OCI-LY7 (cell line): ENCODE measurements at regions not wholly inside any gene's neighbourhood (a gene's known extent, or its start where the extent isn't known, plus 50 kb on each side); places are given as distances from the start of the nearest gene placed in this dataset.

Experiments
- BruUV-seq: library from RNA; stranded (reverse); fragments of 400-500 nt; replicated peaks from 2 replicates; lab custom pipeline; 2021; lab: Mats Ljungman, UMichigan
- CTCF ChIA-PET: fragments of 300-600 bp; sonication (Branson Sonifier 250); formaldehyde crosslinking; loops from one replicate; lab custom pipeline; 2022; ENCODE audit warnings: antibody characterized with exemption; ENCODE audit not compliant: unreplicated experiment; lab: Charles Lee
- POLR2A ChIA-PET: fragments of 300-600 bp; sonication (Branson Sonifier 250); formaldehyde crosslinking; loops from one replicate; lab custom pipeline; 2022; ENCODE audit warnings: antibody characterized with exemption; lab: Charles Lee
- DNase-seq: peaks from one replicate; pipeline ENCODE4 v3.0.0-alpha.2; 2015; ENCODE audit warnings: low spot score
- H2AFZ ChIP-seq: fragments of 200-600 bp; sonication (generic), shearing (Covaris generic); 2 replicates; pipeline ENCODE4 v1.6.1; 2014; ENCODE audit warnings: mild to moderate bottlenecking, antibody characterized with exemption, low read length, moderate library complexity
- H3K27ac ChIP-seq: fragments of 200-600 bp; sonication (generic); 2 replicates; pipeline ENCODE4 v1.5.1; 2014; ENCODE audit warnings: mixed run types, low read depth, mild to moderate bottlenecking, moderate library complexity, low read length, inconsistent platforms; ENCODE audit not compliant: poor library complexity, severe bottlenecking
- H3K36me3 ChIP-seq: fragments of 200-600 bp; sonication (generic); 2 replicates; pipeline ENCODE4 v1.6.1; 2014; ENCODE audit warnings: mild to moderate bottlenecking, antibody characterized with exemption, low read length, moderate library complexity, mixed read lengths; ENCODE audit not compliant: insufficient read depth
- H3K4me1 ChIP-seq: fragments of 200-600 bp; sonication (generic); 2 replicates; pipeline ENCODE4 v1.5.1; 2014; ENCODE audit warnings: mild to moderate bottlenecking, low read length; ENCODE audit not compliant: insufficient read depth, poor library complexity, severe bottlenecking
- H3K4me2 ChIP-seq: fragments of 200-600 bp; sonication (generic); 2 replicates; pipeline ENCODE4 v1.6.1; 2014; ENCODE audit warnings: mild to moderate bottlenecking, low read length
- H3K4me3 ChIP-seq: fragments of 200-600 bp; sonication (generic); 2 replicates; pipeline ENCODE4 v1.5.1; 2014; ENCODE audit warnings: mild to moderate bottlenecking, low read depth, low read length; ENCODE audit not compliant: poor library complexity, severe bottlenecking
- H3K79me2 ChIP-seq: fragments of 200-600 bp; sonication (generic); 2 replicates; pipeline ENCODE4 v1.6.1; 2016; ENCODE audit warnings: low read depth, mild to moderate bottlenecking, low read length, moderate library complexity, mixed read lengths; ENCODE audit not compliant: insufficient read depth
- H3K9me2 ChIP-seq: fragments of 200-600 bp; sonication (generic); 2 replicates; pipeline ENCODE4 v1.6.1; 2016; ENCODE audit warnings: mild to moderate bottlenecking, low read length, mixed read lengths; ENCODE audit not compliant: insufficient read depth
- H3K9me3 ChIP-seq: fragments of 200-600 bp; sonication (generic); 2 replicates; pipeline ENCODE4 v1.6.1; 2014; ENCODE audit warnings: mild to moderate bottlenecking, mixed run types, low read length, mixed read lengths
- H4K20me1 ChIP-seq: fragments of 200-600 bp; sonication (generic); 2 replicates; pipeline ENCODE4 v1.6.1; 2014; ENCODE audit warnings: mild to moderate bottlenecking, antibody characterized with exemption, low read length, moderate library complexity, mixed read lengths; ENCODE audit not compliant: insufficient read depth
- EZH2phosphoT487 ChIP-seq: fragments of 200-600 bp; sonication (generic); IDR thresholded peaks from 2 replicates; pipeline ENCODE4 v1.6.1; 2018; ENCODE audit warnings: low read depth, borderline replicate concordance, mild to moderate bottlenecking, mixed run types, antibody characterized with exemption, low read length, moderate library complexity, mixed read lengths
- intact Hi-C: fragments of 100-400 bp; cut with micrococcal nuclease; formaldehyde crosslinking; loops from one replicate; pipeline ENCODE4 v1.10.0; 2022; ENCODE audit not compliant: unreplicated experiment
- TF ChIP-seq, protein P1 (sequence below): fragments of 200-600 bp; sonication (generic); conservative IDR thresholded peaks from 2 replicates; pipeline ENCODE4 v1.5.1; 2014; ENCODE audit warnings: mild to moderate bottlenecking, antibody characterized with exemption, low read length, moderate library complexity, mixed read lengths

- Histone ChIP-seq H3K79me2 (no peaks in the 10 kb centered on the region), H3K27ac (no peak overlapping the region), H3K4me1 (no peaks in the 10 kb centered on the region), H3K9me3 (no peaks in the 10 kb centered on the region), H2AFZ (no peak overlapping the region), H4K20me1 (no peaks in the 10 kb centered on the region), H3K4me2 (no peak overlapping the region), H3K36me3 (no peaks in the 10 kb centered on the region), H3K9me2 (no peaks in the 10 kb centered on the region), H3K4me3 (no peak overlapping the region)
- CTCF ChIA-PET: no interaction called here
- TF ChIP-seq, protein P1, sequence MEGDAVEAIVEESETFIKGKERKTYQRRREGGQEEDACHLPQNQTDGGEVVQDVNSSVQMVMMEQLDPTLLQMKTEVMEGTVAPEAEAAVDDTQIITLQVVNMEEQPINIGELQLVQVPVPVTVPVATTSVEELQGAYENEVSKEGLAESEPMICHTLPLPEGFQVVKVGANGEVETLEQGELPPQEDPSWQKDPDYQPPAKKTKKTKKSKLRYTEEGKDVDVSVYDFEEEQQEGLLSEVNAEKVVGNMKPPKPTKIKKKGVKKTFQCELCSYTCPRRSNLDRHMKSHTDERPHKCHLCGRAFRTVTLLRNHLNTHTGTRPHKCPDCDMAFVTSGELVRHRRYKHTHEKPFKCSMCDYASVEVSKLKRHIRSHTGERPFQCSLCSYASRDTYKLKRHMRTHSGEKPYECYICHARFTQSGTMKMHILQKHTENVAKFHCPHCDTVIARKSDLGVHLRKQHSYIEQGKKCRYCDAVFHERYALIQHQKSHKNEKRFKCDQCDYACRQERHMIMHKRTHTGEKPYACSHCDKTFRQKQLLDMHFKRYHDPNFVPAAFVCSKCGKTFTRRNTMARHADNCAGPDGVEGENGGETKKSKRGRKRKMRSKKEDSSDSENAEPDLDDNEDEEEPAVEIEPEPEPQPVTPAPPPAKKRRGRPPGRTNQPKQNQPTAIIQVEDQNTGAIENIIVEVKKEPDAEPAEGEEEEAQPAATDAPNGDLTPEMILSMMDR: no peak
- no TSS peak for BruUV-seq
- POLR2A ChIA-PET: no interaction called here
- intact Hi-C loops: no loop called here
- DNase-seq: no peak
Observed at GRCh38 chr15:37199545-37199944, 99.2 kb upstream of the MEIS2 start.

DNA sequence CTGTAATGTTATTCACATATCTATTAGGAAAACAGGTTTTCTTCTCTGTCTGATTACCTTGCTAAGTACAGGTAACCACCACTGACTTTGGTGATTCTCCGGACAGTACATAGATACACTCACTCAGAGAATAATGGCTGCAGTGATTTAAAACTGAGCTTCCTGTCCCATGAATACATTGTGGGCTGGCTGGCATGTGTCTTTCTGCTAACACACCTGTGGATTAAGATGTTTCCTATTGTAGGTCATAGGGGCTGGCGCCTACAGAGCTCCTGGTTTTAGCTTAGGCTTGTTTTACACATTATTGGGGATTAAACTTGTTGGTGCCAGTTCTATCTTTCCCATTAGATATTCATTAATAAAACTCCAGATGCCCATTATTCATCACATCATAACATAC is 102.7 kb upstream of the MEIS2 start:
- BruUV-seq: no TSS peak
- ChIA-PET CTCF (no interaction called here), POLR2A (interaction anchor here (0.6 kb wide), 1 partner anchor 13 kb away, joined by 3 read pairs; no protein-coding TSS in a partner anchor)
- no peaks in the 10 kb centered on the region for H3K9me2 ChIP-seq
- no peak for DNase-seq
- no peak overlapping the region for H3K4me2 ChIP-seq
- H3K27ac ChIP-seq: no peak overlapping the region
- no peaks in the 10 kb centered on the region for H4K20me1 ChIP-seq
- no peak for TF ChIP-seq EZH2phosphoT487
- TF ChIP-seq, protein P1: no peak
- intact Hi-C loops: no loop called here
- no peak overlapping the region for H3K4me3 ChIP-seq
- H3K4me1 ChIP-seq: no peaks in the 10 kb centered on the region
- no peaks in the 10 kb centered on the region for H3K36me3 ChIP-seq
- no peaks in the 10 kb centered on the region for H3K9me3 ChIP-seq
- H3K79me2 ChIP-seq: no peaks in the 10 kb centered on the region
- H2AFZ ChIP-seq: no peak overlapping the region

DNA sequence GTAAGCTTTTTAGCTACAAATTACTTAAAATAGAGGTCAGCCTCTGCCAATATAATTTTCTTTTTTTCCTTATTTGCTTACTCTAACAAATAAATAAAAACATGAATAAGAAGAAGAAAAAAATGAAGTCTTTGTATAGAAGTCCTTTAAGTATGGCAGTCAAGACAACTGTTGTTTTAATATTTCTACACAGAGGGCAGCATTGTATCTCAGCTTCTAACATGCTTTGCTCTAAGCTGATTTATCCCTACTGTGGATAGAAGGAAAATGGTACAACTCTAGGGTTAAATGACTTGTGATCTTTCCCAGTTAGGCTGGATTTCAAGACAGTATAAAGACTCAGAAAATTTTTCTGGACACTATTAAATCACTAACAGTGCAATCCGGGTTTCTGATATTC is 104.3 kb upstream of the MEIS2 start:
- Histone ChIP-seq H3K4me3 (no peak overlapping the region), H4K20me1 (no peaks in the 10 kb centered on the region), H3K4me1 (no peaks in the 10 kb centered on the region), H3K79me2 (no peaks in the 10 kb centered on the region), H3K9me3 (no peaks in the 10 kb centered on the region), H2AFZ (no peak overlapping the region), H3K4me2 (no peak overlapping the region), H3K27ac (no peak overlapping the region), H3K9me2 (no peaks in the 10 kb centered on the region), H3K36me3 (no peaks in the 10 kb centered on the region)
- ChIA-PET CTCF (no interaction called here), POLR2A (no interaction called here)
- DNase-seq: no peak
- no TSS peak for BruUV-seq
- TF ChIP-seq, protein P1: peak; percentile 35; the same call in 1 of the 2 replicates
- no peak for TF ChIP-seq EZH2phosphoT487
- intact Hi-C loops: no loop called here
